Stimulated activated CD4-positive, alpha-beta T cell treated with anti-CD3 and anti-CD28 coated beads, Interleukin-15, amount 100 ng/mL, for 24 hours (primary cell): ENCODE measurements at regions not wholly inside any gene's neighbourhood (a gene's known extent, or its start where the extent isn't known, plus 50 kb on each side); places are given as distances from the start of the nearest gene placed in this dataset.

Experiments used
- DNase-seq: peaks from one replicate; pipeline ENCODE4 v3.0.0-alpha.2; 2020

DNA sequence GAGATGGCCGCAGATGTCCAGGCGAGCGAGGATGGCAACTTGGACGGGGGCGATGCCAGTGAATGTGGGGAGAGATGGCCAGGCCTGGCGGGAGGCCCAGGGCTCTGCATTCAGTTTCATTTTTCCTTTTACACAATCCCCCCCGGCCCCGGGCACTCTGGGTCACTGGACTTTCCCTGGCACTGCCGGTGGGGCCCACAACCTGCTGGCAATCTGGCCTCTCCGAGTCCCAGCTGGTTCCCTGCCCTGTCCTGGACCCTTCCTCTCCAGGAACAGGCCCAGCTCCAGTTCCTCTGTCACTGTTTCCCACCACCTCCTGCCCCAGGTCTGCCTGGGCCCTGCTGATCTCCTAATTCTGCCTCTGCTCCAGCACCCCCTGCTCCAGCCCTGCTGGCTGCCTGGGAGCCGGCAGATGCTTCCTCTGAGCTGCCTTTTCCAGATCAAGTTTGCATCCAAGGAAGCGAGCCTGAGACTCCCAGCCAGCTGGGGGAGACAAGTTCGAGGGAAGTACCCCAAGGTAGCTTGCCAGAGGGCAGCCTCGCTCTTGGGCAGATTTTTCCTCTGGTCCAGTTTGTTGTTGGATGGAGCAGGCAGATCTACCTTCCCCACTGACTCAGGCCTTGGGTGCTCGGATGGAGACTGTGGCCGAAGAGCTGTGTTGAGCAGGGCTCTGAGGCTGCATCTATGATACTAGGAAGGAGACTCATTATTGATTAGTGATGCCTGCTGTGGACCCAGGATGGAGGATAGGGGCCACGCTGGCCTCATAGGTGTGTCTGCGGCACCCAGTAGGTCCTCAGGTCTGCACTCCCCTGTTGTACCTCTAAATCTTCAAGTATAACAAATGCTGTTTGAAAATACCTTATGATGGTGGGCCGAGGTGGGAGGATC lies 83.2 kb downstream of the CEBPB start:
- DNase-seq: no peak

DNA sequence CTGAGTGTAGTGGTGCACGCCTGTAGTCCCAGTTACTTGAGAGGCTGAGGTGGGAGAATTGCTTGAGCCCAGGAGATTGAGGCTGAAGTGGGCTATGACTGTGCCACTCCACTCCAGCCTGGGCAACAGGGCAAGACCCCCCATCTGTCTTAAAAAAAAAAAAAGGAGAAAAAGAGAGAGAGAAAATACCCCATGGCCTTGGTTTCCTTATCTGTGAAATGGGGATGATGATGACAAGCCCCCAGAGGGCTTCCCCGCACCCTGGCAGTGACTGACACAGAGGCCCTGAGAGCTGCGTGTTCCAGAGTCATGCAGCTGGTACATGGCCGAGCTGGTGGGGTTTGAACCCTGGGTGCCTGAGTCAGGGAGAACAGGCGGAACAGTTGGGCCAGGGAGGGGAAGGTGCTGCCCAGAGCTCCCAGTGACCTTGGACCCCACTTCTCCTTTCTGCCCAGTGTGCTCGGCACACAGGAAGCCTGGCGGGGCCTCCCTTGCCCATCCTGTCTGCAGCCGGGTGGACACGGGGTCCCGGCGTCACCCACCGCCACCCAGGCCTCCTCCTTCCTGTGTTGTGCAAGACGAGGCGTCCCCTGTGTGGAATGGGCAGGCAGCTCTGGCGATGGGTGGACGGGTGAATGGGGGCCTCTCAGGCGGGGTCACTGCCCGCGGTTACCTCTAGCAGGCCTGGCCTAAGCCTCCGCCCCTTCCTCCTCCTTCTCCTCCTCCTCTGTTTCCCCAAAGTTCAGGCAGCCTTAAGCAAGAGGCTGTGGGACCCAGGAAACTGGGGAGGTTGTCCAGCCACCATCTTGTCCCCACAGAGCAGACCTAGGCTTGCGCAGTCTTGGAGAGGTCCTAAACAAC lies 84.2 kb downstream of the CEBPB start:
- DNase-seq: no peak

DNA sequence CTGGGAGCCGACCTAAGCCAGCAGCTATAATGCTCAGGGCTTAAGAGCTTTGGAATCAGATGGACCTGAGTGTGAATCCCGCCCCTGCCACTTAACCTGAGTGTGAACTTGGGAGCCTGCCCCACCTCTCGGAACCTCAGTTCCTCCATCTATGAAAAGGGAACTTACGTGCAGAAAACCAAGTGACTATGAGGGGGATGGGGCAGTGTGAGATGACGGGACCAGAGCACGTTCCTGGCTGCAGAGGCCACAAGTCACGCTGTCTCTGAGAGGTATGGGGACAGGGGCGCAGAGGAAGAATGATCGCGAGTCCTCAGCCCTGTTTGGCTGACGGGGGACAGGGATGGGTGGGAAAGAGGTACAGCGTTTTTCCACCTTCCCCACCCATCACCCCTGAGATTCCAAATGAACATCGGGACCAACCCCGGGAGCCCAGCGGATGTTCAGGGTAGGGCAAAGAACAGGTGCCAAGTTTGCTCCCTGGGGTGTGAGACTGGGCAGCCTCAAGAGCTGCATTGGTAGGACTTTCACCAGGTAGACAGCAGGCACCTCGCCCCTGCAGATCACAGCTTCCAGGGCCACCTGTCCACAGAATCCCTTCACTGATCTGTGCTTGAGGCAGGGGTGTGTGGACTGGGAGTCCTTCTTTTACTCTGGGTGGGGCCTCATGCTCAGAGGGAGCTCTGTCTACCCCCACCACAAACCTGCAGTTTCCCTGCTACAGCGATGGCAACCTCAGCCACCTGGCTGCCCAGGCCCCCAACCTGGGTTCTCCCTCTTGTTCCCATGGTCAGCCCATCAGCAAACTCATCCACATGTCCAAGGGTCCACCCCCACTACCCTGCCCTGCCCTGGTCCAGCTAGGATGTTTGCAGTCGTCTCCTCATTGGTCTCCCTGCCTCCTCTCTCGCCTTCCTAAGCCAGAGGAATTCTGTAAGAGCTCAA lies 85.8 kb downstream of the CEBPB start:
- DNase-seq: no peak

DNA sequence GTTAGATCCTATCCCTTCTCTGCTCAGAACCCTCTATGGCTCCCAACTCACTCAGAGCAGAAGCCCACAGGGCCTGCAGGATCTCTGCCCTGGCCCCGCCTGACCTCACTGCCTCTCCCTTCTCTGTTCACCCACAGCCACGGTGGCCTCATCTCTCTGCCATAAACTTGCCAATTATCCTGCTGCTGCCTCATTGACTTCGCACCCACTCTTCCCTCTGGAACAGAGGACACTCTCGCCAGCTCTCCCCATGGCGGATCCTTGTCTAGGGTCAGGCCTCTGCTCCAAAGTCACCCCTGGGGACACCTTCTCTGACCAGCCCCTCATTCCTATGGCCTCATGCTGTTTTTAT lies 86.4 kb downstream of the CEBPB start:
- no peak for DNase-seq

DNA sequence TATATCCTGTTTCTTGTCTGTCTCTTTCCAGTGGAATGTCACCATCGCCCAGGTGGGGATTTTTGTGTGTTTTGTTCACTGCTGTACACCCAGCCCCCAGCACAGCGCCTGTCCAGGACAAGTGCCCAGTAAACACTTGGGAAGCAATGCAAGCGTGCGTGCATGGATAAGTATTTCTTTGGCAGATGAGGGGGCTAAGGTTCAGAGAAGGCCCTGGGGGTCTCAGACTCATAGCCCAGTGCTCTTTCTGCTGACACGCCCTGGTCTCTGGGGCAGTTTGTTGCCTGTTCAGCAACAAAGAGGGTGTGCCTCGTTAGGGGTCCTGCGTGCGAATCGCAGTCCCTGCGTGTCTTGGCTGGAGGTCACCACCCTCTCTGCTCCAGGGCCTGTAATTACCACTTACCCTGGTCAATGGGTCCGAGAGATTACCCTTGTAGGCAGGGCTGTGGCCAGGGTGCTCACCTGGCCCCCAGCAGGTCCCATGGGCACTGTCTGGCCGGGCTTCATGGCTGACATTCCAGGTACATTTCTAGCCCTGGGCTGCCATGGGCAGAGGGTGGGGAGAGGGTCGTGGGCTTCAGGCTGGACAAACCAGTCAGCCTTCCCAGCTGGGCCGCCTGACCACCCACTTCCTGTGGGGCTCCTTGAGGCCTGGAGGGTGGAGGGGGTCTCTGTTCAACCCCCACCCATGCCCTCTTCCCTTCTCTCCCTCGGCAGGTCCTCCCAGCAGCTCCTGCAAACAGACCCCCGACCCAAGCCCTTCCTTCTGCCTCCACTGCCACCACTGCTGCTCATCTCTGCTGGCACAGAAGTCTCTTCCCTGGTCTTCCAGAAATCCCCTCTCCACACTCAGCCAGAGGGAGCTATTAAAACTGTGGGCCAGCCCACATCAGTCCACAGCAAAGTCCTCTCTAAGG lies 87.1 kb downstream of the CEBPB start:
- DNase-seq: no peak

DNA sequence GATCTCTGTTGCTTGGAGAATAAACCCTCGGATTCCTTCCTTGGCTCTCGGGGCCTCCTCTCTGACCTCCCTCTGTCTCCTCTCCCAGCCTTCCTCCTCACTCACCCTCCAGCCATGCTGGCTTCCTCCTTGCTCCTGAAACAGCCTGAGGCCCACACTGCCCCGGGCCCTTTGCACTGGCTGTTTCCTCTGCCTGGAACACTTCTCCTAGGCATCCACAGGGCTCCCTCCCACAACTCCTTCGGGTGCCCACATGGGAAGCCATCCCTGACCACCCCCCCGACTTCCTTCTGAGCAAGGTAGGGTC lies 87.7 kb downstream of the CEBPB start:
- DNase-seq: no peak

DNA sequence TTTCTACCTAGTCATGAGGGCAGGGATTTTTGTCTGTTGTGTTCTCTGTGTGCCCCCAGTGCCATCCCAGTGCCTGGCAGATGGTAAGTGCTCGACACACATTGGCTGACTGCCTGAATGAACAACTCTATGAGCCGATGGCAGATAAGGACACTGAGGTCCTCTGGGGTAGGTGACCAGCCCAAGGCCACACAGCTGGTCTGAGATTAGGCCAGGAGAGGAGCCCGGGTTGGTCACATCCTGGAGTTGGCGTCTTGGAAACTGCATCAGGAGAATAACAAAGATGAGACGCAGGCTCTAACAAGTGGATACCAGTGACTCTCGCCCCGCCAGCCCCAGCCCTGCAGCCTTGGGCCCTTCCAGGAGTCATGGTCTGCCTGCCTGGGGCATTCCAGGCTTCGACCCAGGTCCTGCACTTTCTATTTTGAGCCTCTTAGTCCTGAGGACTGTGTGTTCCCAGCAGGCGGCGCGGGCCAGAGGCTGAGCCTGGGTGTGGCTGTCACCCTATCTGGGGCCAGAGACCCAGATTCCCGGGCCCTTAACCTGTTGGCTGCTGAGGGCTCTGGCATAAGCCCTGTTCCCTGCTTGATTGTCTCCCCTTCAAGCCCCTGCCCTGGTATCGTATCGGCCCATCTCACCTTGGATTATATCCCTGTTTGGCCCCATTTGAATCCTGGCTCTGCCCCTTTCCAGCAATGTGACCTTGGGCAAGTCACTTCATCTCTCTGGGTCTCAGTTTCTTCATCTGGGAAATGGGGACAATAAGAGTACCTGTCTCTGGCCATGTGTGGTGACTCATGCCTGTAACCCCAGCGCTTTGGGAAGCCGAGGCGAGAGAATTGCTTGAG lies 88.3 kb downstream of the CEBPB start:
- DNase-seq: no peak

DNA sequence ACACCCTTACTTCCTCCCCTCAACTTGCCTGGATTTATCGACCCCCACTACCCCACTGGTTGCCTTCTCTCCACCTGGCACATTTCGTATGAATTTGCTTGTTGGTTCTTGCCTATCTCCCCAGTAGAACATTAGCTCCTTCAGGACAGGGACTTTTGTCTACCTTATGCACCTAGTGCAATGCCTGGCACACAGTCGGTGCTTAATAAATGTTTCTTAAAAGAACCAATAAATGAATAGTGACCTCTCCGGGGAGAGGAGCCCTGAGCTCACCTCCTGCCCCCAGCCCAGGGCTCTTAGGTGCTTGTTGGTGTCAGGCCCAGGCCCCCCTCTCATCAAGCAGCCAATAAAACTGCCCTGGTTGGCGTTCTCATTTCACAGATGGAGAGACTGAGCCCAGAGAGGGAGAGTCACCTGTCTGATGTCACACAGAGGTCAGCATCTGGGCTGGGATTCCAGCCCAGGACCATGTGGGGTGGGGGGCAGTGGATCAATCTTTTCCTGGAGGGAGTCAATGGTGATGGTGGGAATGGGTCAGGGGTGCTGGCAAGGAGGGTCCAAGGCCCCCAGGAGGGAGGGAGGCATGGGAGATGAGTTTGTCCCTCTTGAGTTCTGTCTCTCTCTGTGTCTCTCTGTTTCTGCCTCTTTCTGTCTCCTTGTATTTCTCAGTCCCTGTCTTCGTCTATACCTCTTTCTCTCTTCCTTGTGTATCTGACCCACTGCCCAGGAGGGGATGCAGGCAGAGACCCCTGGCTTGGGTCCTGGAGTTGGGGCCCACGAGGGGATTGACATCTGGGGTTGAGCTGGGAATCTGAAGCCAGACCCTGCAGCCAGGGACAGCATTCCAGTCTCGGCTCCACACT lies 89.6 kb downstream of the CEBPB start:
- DNase-seq: no peak

DNA sequence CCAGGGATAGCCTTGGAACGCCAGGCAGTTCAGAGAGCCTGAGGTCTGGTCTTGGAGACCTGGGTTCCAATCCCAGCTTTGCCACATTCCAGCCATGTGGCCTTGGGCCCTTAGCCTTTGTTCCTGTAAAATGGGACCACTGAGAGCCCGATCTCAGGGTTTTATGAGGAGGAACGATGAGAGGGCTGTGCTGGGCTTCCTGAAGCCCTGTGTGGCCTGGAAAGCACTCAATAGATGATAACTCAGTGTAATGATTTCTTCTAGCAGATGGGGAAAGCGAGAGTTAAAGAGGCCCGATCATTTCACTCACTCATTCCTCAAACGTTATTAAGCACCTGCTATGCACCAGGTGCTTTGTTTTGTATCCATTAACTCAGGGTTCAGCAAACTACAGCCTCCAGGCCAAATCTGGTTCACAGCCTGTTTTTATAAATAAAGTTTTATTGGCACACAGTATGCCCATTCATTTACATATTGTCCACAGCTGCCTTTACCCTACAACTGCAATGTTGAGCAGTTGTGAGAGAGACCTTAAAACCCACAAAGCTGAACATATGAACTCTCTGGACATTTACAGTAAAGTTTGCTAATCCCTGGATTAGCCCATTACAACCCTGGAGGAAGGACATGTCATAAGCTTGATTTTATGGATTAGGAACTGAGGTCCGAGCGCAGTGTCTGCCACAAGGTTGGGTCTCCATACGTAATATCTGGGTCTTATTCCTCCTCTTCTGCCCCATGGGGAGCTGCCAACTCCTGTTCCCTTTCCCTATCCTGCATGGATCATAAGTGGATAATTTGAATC lies 90.4 kb downstream of the CEBPB start:
- no peak for DNase-seq

DNA sequence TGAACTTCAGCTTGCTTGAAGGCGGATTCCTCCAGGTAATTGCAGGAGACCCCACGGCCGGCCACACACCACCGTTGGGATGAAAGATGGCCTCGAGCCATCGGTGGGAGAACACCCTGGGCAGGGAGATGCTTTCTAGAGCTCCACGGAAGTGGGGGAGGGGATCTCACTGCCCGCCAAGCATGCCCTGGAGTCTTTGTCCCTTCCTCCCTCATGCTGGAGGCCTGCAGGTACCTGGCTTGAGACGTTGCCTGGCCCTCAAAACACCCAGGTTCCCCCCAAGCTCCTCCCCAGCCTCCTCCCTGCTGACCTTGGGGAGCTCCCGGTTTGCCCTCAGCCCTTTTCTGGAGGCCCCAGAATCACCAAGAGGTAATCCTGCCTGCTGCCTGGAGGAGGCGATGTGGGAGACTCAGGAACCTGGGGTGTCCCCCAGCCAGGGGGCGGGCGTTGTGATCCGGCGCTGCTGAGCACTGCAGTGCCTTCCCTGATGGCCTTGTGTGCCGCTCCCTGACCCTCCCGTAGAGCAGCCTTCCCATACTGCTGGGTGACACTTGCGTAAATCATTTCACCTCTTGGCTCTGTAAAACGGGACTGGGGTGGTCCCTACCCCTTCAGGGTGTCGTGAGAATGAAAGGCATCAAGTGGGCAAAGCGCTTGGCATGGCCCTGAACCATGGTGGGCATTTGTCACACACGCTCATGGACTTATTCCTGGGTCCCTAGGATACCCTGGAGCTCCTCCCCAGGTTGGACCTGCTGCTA lies 91.4 kb downstream of the CEBPB start:
- DNase-seq: peak; percentile 33

DNA sequence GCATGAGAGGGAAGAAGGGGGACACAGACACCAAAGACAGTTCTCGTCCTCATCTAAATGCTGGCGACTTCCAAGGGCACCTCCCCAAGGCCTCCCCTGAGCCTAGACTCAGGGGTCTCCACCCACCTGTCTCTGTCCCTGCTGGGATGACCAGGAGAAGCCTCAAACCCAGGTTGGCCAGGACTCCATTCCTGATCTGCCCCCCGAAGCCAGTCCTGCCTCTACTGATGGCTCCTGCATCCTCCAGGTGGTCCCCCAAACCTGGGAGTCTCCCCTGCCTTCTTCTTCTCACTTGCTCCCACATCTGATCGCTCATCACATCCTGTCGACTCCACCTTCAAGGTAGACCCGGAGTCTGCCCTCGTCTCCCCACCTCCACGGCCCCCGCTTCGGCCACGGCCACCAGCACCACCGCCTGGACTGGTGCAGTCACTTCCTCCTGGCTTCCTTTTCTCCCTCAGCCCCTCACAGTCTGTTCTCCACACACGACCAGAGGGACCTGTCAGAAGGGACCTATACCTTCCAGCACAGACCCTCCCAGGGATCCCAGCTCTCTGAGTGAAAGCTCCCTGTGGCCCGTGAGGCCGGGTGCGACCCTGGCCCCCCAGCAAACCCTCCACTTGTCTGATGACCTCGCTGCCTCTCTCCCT lies 92.1 kb downstream of the CEBPB start:
- no peak for DNase-seq

DNA sequence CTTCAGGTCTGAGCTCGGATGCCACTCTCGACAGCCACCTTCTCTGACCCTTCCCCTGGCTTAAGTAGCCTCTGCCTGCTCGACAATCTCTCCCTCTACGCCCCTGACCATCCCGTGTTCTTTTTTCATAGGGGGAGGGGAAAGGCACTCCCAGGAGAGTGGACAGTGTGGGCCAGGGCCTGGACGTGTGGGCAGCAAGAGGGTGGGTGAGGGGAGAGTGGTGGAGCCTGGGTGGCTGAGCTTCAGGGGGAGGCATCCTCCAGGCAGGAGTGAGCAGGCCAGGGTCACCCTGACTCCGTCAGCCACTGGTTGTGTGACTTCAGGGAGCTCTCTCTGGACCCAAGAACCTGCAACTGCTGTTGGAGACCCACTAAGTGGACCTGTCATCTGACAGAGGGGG lies 92.7 kb downstream of the CEBPB start:
- no peak for DNase-seq

DNA sequence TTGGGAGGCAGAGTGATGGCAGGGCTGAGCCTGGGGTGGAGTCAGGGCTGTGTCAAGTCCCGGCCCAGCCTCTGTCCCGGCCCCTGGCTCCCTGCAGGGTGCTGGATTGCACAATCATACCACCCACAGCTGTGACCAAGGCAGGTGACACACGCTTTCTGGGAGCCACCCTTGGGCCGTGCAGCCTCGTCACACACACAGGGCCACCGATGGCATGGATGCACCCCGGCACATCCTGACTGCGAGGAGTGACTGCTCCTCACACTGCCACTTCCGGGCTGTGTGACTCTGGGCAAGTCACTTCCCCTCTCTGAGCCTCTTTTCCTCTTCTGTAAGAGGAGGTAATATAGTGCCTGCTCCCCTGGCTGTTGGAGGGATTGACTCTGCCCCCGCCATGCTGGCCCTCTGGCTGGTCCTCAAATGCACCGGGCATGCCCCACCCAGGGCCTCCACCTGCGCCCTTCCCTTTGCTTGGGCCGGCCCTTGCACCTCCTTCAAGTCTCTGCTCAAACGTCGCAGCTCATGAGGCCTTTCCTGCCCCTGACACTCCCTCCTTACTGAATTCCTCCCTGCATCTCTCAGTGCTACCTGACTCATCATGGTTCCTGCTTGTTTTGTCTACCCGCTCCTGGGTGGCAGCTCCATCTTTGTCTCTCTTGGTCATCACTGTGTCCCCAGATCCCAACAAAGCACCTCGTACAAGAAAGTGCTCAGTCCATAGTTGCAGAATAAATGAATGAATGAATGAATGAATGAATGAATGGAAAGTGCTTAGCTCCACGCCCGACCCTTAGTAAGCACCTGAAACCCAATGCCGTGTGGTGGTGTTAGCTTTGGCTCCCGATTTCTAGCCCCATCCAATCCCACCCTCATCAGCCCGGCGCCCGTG lies 93.5 kb downstream of the CEBPB start:
- DNase-seq: peak; percentile 48

DNA sequence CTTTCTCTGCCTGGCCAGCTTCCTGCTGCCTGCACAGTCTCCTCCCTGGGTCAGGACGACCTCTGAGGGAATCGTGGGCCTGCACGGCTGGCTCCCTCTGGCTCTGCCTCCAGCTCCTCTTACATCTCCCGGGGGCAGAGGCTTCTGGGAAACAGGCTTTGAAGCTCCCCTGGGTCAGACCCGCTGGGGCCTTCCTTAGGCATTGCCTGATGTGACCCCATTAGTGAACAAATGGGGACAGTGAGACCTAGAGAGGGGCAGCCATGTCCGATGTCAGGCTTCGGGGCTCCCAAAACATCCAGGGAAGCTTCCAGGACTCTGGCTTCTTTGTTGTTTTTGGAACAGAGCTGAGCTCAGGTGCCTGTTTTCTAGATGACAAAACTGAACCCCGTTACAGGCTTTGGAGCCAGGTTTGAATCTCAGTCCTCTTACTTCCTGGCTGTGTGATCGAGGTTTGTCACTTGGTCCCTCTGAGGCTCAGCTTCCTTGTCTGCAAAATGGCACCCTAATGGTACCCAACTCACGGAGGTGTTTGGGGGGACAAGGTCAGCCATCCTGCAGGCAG lies 94.3 kb downstream of the CEBPB start:
- no peak for DNase-seq

DNA sequence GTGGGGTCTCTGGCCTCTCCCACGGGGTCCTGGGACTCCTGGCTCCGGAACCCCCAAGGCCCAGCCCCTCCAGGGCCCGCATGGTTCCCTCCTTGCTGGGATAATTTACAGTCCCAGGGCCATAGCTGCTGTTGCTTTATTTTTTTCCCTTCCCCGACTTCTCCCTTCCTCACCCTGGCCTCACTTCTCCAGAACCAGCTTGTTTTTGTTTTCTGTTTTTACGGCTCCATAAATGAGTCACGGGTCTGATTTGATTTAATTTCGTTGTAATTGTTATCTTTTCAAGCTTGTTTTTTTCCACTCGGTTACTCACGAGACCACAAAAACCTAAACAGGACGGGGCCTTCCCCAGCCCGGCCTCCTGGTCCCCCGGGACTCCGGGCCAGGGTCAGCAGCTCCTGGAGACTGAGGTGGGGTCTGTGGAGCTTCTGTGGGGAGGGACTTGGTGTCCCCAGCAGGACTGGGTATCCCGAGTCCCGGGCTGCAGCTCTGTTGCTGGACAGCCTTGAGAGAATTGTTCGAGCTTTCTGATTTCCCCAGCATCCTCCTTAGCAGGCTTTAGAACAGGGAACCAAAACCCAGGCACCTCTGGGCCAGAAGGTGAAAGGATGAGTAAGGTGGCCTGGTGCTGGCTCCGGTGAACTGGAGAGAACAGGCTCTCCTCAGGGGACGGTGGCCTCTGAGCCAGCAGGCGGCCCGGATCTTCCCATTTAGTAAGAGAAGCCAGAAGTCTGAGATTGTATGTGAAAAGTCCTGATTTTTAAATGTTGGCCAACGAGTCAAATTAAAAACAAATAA lies 94.9 kb downstream of the CEBPB start:
- DNase-seq: peak; percentile 13

DNA sequence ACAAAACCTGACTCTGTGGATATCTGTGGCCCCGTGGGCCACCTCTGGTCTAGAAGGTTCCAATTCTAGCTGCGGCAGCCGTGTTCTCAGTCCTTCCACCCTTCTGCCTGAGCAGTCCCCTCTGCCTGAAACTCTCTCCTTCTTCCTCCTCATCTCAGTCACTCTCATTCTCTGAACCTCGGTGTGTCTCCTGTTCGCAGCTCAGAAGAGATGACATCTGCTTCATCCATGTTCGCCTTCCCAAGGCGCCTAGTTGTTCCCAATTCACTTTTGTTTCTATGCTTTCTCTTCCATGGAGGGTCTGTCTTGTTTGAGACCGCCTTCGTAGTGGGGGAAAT lies 95.5 kb downstream of the CEBPB start:
- DNase-seq: no peak
